Suppressor macrophage treated with lipopolysaccharide for 1 hour (primary cell): ENCODE measurements at regions not wholly inside any gene's neighbourhood (a gene's known extent, or its start where the extent isn't known, plus 50 kb on each side); places are given as distances from the start of the nearest gene placed in this dataset.

ENCODE experiments used
- DNase-seq, 3 donors: peaks; one replicate each; pipeline ENCODE4 v3.0.0-alpha.2; 2020 to 2022

DNA sequence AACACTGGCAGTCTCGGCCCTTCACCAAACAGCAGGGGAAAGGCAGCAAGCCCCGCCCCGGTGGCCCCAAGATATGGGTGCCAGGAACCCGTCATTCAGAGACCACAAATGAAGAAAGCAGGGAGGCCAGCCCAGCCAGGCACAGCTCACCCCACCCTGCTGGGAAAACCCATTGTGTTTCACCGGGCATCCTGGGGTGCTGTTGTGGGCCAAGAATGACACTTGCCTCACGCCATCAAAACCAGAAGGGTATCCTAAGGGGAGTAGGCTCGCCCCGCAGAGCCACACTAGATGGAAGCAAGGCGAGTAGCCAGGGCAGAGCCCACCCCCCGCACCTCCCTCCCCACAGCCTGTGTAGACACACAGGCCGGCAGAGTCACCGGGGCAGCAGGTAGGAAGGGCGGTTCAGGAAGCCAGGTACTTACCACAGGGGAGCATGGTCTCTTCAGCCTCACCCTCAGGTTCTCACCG, 72.5 kb upstream of the KCNMA1 start:
- DNase-seq, result no peak

DNA sequence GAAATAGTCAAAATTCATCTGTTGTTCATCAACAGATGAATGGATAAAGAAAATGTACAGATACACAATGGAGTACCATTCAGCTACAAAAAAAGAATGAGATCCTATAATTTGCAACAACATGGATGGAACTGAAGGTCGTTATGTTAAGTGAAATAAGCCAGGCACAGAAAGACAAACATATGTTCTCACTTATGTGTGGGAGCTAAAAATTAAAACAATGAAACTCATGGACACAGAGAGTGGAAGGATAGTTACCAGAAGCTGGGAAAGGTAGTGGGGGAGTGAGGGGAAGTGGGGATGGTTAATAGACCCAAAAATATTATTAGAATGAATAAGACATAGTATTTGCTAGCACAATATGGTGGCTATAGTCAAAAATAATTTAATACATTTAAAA, 70.0 kb upstream of the KCNMA1 start:
- no peak for DNase-seq

DNA sequence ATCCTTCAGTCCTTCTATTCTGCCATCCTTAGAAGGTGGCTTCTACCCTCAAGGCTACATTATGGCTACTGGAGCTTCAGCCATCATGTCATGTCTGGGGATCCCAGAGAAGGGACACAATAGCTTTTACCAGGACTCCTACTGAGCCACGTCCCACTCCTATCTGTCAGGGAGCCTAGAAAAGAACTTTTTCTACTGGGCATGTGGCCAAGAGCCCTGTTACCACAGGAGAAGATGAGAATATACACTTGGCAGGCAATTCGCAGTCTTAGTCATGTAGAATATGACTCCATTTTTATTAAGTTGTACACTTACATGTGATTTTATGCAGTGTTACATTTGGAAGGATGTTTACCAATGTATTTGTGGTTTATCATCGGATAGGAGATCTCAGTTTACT, 64.6 kb upstream of the KCNMA1 start:
- DNase-seq, result no peak

DNA sequence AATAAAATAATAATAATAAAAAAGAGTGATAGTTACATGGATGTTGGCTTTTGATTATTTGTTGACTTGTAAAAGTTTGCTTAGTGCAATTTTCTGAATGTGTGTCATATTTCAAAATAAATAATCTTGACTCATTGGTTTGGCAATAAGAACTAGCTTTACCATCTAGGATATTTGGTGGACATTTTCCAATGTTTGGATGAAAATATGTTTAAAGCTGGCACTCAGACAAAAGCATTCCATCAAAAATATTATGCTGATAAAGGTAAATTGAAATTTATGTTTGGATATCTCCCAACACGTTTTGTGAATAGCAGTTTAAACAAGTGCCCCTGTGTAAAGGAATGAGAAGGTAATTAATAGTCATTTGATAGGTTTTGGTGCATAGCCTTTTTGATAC, 62.5 kb upstream of the KCNMA1 start:
- DNase-seq, result no peak

DNA sequence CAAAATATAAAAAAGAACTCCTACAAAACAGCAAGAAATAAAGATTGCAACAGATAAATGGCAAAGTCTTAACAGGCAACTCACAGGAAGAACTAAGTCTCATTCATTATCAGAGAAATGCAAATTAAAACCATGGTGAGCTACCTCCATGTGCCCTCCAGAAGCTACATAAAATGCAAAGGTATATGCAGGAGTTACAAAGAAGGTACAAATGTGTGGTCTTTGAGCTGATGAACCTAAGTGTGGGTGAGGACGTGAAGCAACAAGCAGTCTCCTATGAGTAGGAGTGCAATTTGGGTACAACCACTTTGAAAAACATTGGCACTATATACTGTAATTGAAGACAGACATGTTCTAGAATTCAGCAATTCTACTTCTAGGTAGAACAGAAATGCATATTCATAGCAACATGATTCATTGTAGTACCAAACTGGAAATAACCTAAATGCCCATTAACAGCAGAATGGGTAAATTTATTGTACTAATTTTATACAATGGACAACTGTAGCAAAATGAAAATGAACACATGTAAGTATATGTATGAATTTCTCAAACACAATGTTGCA, 61.6 kb upstream of the KCNMA1 start:
- peak in 2 of 3 donors; percentile 26 to 37 for DNase-seq

DNA sequence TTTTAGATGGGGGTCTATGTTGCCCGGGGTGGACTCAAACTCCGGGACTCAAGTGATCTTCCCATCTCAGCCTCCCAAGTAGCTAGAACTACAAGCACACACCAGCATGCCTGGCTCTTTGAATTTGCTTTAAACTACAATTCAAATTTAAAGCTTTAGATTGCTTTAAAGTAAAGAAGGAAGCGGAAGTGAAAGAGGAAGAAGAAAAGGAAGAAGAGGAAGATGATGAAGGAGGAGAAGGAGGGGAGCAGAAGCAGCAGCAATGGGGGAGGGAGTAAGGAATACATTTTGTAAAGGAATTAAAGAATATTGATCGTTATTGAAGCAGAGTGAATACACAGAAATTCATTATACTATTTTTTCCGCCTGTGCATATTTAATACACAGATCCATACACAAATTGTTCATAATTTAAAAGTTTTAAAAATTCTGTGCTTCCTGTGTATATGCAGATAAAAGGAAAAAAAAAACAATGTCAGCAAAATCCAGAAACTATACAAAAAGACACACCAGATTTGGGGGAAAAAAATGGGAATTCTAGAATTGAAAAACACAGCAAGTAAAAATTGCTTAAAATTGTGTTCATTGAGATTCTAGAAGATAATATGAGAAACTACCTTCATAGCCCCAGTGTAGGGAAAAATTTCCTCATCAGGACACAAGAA, 60.8 kb upstream of the KCNMA1 start:
- DNase-seq, result peak; percentile 21 to 43 (median 37)

DNA sequence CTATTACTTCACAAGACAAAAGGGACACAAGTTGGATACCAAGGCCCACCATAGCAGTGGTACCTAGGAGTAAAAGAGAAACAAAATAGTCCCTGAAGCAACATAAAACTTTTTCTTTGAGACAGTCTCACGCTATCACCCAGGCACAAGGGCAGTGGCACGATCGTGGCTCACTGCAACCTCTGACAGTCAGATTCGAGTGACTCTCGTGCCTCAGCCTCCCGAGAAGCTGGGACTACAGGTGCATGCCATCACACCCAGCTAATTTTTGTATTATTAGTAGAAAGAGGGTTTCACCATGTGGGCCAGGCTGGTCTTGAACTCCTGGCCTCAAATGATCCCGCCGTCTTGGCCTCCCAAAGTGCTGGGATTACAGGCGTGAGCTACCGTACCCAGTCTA, 59.0 kb upstream of the KCNMA1 start:
- DNase-seq, result no peak

DNA sequence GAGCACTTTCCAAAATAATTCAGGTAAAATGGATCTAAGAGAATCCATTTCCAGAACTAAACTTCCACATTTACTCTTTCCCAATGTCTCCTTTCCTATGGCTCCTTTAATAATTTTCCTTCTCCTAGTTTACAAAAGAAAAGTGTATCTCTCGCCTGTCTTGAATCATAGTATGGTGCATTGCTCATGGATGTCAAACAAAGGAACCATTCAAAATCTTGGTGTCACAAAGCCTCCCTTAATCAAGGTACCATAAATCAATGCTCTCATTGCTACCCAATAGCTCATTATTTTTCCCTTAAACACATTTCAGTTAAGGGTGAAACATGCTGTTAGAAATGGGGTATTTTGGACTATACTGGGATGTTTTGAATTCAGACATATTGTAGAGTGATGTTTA, 57.6 kb upstream of the KCNMA1 start:
- DNase-seq, result no peak

DNA sequence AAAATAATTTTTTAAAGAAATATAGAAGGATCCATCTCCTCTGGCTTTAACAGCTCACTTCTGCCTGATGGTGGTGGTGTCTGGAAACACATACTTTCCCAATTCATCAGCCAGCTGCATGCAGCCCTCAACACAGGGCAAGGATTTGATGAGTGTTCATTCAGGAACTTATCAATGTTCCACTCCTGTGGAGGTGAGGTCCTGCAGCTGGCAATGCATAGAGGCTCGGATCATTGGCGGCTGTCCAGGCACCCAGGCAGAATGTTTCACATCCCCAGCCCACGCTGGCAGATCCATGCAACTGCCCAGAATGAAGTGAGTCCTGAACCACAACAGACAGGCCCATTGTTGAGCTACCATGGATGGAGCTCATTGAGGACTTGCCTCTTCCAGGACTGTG, 55.2 kb upstream of the KCNMA1 start:
- no peak for DNase-seq

DNA sequence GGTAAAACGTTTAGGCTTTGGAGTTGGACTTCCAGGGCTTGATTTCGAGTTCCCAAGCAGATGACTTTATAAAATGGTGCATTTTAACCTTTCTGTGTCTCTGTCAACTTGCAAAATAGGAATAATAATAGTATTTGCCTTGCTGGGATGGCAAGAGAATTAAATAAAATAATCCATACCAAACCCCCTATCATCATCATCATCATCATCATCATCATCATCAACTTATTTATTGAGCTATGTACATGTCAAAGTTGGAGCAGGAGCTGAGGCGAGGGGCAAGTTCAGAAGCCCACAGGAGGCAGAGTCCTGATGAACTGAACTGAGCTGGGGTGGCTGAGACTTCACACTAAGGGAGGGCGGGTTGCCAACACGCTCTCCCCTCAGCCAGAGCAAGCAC, 51.7 kb upstream of the KCNMA1 start:
- DNase-seq, result no peak

DNA sequence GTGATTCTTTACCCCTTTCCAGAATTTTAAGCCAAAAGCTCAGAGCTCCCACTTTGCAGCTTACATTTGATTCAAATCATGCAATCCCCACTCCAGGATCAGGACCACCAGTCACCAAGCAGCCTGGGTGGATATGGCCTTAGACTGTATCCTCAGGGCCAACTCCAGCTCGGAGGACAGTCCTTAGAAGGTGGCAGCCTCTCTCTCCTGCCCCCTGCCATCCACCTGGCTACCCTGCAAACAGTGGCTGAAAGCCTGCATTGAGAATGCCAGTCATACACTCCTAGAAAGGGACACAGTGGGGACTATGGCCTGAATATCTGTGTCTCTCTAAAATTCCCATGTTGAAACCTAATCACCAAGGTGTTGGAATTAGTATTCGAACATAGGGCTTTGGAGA, 50.0 kb upstream of the KCNMA1 start:
- no peak for DNase-seq
